ENCODE measurements at regions not wholly inside any gene's neighbourhood (a gene's known extent, or its start where the extent isn't known, plus 50 kb on each side); places are given as distances from the start of the nearest gene placed in this dataset.

GRCh38 chr4:12658146-12658545 is 826.0 kb downstream of the RAB28 start:
- TF ChIP-seq POLR2AphosphoS5 (IDR thresholded peaks at IDR 0.05; ENCODE audit: low read depth, low read length) (no peak), REST (IDR thresholded peaks at IDR 0.05; ENCODE audit: insufficient read depth in 1 of 2, low read depth in 2 of 2, low read length in 2 of 2) (no peak), TAF1 (IDR thresholded peaks at IDR 0.05; ENCODE audit: borderline replicate concordance, insufficient read depth, low read length) (no peak), SIN3A (IDR thresholded peaks at IDR 0.05; ENCODE audit: borderline replicate concordance, insufficient read depth, low read length) (no peak)
